CD4-positive, alpha-beta T cell treated with Interleukin-4 for 4 hours (primary cell): ENCODE measurements at regions not wholly inside any gene's neighbourhood (a gene's known extent, or its start where the extent isn't known, plus 50 kb on each side); places are given as distances from the start of the nearest gene placed in this dataset.
"Not testable (repeated sequence)": the region's sequence is repeated elsewhere in the genome, so short reads cannot be mapped to it uniquely, and the experiment has no call there.

Source experiments
- DNase-seq: peaks from one replicate; pipeline ENCODE4 v3.0.0-alpha.2; 2020

DNA sequence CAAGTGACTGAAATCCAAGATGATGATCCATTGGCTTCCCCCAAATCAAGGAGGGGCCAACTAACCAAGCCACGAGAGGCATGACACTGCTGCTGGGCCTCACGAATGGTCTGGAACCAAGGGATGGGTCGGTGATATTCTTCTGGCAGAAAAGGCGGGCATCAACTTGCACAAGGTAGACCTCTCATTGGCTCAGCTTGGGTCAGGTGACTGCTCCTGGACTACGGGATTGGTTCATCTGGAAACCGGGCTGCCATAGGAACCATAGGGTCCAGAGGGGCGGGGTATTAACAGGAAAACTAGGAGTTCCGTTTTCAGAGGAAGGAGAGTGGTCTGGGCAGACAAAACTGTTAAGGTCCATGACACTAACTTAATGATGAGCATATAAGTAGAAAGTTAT, 100.9 kb downstream of the TFAP2C start:
- DNase-seq = no peak

DNA sequence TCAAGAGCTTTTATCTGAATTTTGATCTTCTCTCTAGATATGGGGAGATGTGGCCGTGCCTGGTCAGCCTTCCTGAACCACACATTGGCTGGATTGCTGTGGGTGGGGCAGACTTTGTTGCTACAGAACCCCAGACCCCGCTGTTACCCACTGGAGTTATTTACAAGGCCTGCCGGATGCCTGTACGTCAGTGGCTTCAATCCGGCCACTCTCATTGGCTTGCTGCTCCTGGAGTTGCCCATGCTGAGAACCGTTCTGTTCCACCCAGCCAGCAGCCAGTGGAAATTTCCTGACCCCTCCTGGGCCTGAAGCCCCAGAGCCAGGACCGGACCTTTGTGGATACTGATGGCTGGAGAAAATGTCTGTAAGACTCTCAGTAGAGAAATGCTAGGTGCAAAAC, 101.9 kb downstream of the TFAP2C start:
- no peak for DNase-seq

DNA sequence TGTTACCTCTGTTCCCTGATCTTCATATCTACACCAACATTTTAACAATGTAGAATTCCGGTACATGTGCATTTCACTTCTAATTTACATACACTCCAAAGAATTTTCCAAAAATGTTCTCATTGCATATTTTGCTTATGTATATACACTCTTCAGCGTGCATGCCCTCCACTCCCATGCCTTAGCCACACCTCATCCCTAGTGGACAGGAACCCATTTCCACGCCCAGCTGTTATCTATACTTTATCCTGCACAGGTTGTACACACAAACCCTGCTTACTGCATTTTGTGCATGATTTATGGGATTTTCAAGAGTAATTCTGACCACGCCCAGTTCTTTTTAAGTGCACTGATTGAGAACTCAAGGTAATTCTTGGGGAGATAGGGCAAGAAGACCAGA, 102.4 kb downstream of the TFAP2C start:
- no peak for DNase-seq

DNA sequence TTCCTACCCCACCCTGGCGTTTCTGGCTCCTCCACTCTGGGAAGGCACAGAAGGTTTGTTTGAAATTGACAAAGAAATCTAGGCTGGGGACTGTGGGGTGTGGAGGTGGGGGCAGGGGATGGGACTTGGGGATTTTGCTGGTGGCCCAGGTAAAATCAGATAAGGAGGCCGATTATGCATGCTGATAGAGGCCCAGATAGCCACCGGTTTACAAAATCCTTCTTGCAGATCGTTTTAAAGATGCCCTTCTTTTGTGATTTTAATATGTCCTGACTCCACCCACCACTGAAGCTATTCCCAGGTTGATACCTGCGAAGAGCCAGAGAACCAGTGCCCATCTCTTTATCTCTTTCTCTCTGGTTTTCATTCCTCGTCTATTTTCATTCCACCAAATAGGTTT, 104.9 kb downstream of the TFAP2C start:
- no peak for DNase-seq

DNA sequence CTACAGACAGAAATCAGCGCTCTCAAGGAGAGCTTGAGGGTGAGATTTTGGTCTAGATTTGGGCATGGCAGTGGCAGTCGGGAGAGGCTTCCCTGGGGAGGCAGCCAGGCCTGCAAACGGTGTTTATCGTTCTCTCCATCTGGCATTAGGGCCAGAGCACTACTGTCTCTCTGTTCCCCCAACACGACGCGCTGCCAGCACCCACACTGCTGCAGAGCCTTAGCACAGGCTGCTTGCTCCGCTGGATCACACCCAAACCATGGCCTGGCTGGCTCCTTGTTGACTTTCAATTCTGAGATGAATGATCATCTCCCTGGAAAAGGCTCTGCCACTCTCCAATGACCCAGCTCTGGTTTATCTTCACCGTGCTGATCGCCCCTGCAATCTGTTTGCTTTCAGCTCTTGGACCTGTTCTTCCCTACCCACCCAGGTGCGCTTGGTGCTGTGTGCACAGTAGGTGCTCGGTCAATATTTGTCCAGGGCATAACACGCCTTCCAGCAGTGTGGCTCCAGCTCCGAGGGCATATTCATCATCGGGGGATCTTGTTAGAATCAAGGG, 106.1 kb downstream of the TFAP2C start:
- DNase-seq = no peak

DNA sequence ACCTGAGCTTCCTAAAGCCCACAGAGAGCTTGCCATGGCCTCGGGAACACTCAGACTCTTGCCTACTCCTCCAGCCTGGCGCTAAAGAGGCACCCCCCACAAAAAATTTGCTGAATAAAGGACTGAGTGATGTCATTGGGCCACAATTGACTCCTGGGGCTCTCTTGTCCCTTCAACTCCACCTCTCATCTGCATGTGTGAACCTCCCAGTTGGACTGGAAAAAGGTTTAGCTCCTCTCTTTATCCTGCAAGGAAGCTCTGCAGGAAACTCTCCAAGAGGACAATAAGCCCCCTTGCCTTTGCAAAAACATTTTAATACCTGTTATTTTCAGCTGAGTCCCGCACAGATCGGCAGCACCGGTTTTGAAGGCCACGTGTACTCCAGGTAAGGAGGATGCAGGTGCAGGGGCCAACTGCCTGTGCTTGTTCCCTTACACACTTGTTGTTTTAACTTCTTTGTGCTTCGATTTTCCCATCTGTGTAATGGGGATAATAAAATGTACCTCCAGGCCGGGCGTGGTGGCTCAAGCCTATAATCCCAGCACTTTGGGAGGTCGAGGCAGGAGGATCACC, 107.3 kb downstream of the TFAP2C start:
- no peak for DNase-seq

DNA sequence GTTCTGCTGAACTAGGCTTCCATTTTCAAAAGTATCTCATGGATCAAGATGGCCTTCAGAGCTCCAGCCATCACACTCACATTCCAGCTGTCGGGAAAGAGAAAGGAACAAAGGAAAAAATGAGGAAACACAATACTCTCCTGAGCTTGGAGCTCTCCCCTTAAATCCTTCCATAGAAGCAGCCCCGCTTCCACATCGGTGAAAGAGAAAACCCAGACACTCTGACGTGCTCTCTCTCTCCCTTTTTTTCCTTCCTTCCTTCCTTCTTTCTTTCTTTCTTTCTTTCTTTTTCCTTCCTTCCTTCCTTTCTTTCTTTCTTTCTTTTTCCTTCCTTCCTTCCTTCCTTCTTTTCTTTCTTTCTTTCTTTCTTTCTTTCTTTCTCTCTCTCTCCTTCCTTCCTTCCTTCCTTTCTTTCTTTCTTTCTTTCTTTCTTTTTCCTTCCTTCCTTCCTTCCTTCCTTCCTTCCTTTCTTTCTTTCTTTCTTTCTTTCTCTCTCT, 115.3 kb downstream of the TFAP2C start:
- not testable (repeated sequence) for DNase-seq

DNA sequence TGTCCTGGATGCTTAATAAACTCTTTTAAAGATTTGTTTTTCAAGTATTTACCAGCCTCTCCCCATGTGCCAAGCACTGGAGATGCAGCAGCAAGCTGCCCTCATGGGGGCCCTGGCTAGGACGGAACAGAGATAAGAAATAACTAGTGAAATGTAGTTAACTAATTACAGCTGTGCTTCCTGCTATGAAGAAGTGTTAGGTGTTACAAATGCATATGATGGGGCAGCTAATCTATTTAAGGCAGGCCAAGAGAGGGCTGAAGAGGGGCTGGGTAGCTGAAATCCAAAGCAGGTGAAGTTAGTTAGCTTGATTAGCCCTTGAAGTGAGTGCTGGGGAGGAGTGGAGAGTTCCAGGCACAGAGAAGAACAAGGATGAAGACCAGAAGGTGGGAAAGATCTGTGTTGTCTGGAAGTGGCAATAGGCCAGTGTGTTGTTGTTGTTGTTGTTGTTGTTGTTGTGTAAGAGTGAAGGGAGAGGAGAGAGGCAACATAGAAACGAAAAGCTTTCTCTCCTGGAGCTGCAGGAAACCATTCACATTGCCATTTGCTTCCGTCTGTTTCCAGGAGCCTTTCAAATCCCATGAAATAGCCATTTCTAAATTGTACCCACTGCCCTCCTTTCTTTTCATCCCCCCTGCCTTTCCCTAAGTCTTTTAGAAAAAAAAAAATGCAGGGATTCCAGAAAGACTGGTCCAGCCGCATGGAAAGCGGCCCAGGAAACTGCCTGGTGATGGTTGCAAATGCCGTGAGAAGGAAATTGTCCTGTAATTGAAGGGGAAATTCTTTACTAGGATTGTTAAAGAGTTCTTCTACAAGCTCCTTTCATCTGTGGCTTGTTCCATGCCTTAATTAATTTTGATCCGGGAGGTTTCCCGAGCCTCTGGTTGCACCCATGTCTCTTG, 119.6 kb downstream of the TFAP2C start:
- no peak for DNase-seq

DNA sequence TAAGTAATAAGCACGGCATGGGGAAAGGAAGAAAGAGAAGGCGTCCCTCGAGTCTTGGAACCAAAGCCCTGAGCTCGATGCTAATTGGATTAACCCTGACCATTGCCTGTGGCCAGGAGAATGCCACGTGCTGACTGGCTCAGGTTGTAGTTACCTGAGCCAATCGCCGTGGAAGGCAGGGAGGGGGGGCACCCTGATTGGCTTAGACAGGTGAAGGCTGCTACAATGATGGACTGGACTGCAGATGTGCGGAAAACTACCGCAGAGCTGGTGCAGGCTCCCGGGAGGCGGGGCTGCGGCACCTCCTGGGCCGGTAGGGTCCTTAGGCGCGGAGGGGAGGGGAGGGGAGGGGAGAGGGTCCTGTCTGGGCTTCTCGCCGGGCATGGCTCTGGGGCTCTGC, 121.3 kb downstream of the TFAP2C start:
- DNase-seq = no peak

DNA sequence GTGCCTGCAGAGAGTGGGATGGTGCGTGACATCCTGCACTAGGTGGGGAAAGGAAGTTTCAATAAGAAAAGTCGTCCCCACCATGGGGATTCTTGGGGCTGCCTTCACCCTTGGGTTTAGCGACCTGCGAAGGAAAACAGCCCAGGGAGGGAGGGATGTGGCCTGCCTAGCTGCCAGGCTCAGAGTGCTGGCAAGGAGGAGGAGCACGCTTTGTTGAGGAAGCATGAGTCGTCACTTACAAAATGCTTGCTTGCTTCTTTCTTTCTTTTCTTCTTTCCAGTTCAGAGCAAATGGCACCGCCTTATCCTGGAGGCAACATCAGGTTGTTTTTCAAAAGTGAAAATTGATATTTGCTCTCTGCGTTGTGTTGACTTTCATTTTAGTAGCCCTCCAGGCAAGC, 123.2 kb downstream of the TFAP2C start:
- no peak for DNase-seq

DNA sequence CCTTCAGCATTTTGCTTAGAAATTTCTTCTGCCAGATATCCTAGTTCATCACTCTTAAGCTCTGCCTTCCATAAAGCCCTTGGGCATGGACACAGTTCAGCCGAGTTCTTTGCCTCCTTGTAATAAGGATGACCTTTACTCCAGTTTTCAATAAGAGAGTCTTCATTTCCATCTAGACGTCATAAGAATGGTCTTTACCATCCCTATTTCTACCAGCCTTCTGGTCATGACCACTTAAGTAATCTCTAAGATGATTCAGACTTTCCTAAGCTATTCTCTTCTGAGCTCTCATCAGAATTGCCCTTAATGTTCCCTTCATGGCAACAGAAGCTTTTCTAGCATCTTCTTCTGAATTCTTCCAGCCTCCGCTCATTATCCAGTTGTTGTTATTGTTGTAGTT, 126.1 kb downstream of the TFAP2C start:
- no peak for DNase-seq

DNA sequence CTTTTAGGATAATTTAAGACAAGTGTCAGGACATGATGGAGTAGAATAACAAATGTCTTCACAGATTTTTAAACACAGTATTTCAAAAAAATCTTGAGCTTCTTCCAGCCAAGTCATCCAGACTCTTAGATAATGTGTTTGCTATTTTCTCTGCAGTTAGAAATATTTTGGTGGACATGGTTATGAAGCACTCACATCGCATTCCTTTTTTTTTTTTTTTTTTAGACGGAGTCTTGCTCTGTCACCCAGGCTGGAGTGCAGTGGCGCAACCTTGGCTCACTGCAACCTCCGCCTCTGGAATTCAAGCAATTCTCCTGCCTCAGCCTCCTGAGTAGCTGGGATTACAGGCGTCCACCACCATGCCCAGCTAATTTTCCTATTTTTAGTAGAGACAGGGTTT, 127.6 kb downstream of the TFAP2C start:
- not testable (repeated sequence) for DNase-seq

DNA sequence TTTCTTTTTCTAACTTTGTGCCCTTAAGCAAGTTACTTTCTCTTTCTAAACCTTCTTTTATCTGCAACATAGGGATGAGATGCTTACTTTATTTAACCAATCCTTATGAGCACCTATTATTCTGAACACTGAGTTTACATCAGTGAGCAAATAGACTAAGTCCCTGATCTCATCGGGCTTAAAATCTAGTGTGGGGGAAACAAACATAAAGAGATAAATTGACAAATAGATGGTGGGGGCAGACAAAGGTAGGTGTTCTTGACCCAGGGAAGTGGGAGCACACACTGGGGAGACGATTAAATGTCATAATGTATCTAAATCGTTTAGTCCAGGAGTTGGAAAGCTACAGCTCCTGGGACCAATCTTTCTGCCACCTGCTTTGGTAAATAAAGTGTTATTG, 129.6 kb downstream of the TFAP2C start:
- DNase-seq = no peak

DNA sequence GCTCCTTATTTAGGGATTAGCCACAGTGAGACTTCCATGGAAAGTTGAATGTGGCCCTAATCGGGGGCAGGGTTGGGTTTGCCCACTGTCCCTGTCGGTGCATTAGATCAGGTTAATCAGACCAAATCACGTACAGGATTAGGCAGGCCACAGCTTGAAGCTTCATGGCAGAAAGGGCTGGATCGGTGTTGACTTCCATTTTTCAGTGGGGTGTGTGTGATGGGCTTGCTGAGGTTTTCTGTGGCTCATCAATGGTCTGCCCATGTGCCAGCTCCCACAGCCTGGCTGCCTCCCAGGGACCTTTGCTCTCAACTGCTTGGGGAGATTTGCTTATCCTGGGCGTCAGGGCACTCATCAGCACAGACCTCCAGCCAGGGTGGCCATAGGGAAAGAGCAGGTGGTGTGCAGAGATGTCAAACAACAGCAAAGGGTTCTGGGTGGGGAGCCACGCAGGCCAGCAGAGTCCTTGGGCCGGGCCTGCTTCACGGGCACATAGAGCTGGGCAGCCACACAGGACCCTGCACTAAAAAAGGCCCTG, 130.7 kb downstream of the TFAP2C start:
- DNase-seq = no peak

DNA sequence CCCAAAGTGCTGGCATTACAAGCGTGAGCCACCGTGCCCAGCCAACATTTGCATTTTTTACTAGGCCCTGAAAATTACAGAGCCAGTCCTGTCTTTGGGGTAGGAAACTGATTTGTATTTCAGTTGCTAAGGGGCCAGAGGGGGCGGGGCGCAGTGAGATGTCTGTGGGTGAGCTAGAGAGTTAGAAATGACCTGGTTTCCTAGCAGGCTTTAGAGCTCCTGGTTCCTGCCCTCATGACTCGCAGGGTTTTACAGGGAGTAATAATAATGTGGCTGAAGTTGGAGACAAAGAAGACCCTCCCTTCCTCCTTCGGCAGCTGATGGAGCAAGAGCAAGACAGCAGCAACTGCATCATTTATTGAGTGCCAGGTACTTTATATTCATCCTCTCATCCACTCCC, 131.5 kb downstream of the TFAP2C start:
- no peak for DNase-seq

DNA sequence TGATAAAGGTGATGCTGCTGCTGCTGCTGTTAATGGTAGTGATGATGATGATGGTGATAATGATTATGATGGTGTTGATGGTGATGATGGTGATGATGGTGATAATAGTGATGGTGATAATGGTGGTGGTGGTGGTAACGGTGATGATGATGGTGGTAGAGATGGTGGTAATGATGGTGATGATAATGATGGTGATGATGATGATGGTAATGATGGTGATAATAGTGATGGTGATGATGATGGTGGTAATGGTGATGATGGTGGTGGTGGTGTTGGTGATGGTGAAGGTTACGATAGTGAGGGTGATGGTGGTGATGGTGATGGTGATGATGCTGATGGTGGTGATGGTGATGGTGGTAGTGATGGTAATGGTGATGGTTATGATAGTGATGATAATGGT, 132.3 kb downstream of the TFAP2C start:
- DNase-seq = no peak

DNA sequence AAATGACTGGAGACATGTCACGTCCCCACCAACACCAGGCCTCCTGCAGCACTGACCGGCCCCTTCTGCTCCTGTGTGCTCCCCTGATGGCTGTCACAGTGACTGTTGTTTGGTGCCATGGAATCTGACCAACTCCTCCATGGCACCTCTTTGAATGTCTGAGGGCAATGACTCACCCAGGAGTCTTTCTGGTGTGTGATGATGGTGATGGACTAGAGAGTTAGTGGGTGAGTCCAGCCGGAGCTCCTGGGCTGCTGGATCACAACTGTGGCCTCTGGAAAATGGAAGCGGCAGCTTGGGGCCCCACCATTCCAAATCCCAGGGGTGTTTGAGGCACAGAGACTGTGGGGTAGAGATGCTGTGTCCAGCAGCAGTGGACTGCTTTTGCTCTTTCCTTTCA, 133.3 kb downstream of the TFAP2C start:
- no peak for DNase-seq

DNA sequence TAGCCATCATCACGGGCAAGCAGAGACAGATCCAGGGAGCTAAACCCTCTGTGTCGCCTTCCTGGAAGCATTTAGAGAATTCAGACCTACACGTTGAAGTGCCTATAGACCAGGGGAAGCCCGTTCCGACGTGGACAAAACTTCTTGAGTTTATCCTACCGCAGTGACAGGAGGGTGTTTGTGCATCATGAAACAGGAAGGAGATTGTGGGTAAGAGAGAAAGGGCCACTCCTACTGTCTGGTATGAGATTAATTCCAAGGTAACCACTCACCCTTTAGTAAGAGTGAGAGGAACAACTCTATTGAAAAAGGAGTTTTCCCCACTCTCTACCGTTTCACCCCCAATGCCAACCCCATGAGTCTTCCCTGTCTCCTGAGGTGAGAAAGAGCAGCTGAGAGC, 133.7 kb downstream of the TFAP2C start:
- DNase-seq = no peak

DNA sequence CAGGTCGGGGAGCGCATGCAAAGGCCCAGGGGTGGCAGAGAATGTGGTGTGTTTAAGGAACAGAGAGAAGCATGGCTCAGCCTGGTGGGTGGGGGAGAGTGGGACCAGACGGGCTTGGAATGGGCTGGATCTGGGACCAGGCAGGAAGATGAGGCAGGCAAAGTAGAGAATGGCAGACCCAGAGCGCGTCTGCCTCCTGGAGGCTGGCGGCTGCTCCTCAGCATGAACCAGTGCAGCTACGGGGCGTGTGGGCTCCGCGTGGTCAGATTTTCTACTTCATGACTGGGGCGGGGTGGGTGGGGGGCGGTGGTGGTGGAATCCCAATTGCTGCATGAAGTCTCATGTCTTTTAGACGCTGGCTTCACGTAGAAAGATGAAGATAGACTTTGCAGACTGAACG, 135.6 kb downstream of the TFAP2C start:
- DNase-seq = no peak

DNA sequence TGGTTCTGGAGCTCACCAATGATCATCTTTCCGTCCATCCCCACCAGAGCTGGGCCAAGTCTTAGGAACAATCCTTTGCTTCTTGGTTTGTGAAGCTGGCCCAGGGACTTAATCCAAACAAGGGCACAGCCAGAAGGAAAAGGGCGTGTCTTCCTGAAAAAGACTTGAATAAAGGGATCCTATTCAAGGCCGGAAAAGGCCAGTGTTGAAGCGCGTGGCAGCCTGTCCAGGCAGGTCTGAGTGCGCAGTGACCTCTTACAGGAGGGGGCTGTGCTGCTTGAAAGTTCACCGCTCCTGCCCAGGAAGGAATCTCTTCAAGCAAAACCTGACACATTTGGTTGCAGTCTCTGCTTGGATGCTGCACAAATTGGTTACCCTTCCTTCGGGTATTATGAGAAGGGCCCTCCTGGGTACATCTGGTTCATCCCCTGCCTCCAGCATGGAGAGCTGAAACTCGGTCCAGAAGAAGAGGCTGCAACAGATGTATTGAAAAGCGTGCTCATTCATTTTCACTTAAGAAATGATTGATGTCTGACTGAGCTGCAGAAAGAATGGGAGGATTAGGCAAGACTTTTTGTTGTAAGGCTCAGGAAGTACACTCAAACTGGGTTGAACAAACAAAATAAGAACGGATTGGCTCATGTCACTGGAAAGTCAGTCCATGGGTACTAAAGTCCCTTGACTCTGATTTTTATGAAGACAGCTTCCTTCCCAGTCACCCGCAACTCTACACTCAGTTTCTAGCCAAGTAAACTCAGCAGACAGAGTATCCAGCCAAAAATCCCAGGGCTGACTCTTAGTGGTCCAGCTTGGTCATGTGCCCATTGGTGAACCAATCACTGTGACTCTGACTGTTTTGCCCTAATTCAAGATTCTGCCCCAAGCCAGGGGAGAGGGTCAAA, 136.3 kb downstream of the TFAP2C start:
- no peak for DNase-seq

DNA sequence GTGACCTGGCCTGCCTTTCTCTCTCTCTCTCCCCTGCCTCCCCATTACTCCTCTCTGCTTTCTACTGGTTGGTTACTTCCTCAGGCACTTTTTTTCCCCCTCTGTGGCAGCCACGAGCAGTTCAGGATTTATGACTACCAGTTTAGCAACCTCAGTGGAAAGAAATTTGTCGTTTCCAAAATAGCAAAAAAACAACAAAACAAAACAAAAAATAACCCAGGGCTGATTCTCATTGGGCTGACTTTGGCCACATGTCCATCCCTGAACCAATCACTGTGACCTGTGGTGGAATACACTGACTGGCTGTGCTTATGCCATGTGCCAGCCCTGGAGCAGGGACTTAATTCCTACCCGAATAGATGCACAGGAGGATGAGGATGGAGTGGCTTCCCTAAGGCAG, 137.4 kb downstream of the TFAP2C start:
- DNase-seq = no peak

DNA sequence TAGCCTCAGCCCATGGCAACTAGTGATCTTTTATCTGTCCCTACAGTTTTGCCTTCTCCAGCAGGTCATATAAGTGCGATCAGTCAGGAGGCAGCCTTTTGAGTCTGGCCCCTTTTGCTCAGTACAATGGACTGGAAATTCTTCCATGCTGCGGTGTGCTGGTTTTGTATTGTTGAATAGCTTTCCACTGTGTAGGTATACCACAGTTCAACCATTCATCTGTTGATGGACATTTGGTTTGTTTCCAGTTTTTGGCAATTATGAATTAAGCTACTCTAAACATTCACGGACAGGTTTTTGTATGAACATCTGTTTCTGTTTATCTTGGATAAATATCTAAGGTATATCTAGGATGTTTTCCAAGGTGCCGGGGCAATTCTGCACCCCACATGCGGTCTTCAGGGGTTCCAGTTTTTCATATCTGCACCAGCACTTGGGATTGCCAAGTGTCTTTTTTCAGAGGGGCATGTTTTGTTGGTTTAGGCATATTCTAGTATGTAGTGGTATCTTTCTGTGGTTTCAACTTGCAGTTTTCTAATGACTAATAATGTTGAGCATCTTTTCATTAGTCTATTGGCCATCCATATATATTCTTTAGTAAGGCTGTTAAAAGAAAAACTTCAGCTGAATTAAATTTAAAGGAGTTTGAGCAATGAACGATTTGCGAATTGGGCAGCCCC, 141.0 kb downstream of the TFAP2C start:
- DNase-seq = no peak
